H9 (cell line): ENCODE measurements at regions not wholly inside any gene's neighbourhood (a gene's known extent, or its start where the extent isn't known, plus 50 kb on each side); places are given as distances from the start of the nearest gene placed in this dataset.

Experiments used
- DNase-seq: peaks from one replicate; pipeline ENCODE4 v3.0.0-alpha.2; 2017
- H2AFZ ChIP-seq: one replicate; pipeline ENCODE4 v1.6.1; 2013; ENCODE audit warnings: mild to moderate bottlenecking, low read length, control low read depth, moderate library complexity
- H2AK5ac ChIP-seq: 2 replicates; pipeline ENCODE4 v1.6.1; 2013; ENCODE audit warnings: low read length, control low read depth, mixed read lengths; ENCODE audit not compliant: insufficient read length
- H2BK120ac ChIP-seq: one replicate; pipeline ENCODE4 v1.6.1; 2013; ENCODE audit warnings: low read depth, mild to moderate bottlenecking, low read length, control low read depth, inconsistent platforms; ENCODE audit not compliant: poor library complexity, severe bottlenecking
- H2BK12ac ChIP-seq: 2 replicates; pipeline ENCODE4 v1.6.1; 2013; ENCODE audit warnings: low read length, control low read depth, mixed read lengths, low read depth; ENCODE audit not compliant: insufficient read length
- H2BK15ac ChIP-seq: 2 replicates; pipeline ENCODE4 v1.6.1; 2013; ENCODE audit warnings: low read depth, low read length, control low read depth
- H2BK20ac ChIP-seq: one replicate; pipeline ENCODE4 v1.6.1; 2013; ENCODE audit warnings: low read depth, mild to moderate bottlenecking, low read length, control low read depth, inconsistent platforms; ENCODE audit not compliant: poor library complexity, severe bottlenecking
- H2BK5ac ChIP-seq: 2 replicates; pipeline ENCODE4 v1.6.1; 2013; ENCODE audit warnings: low read length, control low read depth, mixed read lengths; ENCODE audit not compliant: insufficient read length
- H3K14ac ChIP-seq: 2 replicates; pipeline ENCODE4 v1.6.1; 2013; ENCODE audit warnings: low read length, control low read depth; ENCODE audit not compliant: insufficient read depth
- H3K18ac ChIP-seq: 2 replicates; pipeline ENCODE4 v1.6.1; 2013; ENCODE audit warnings: low read depth, mild to moderate bottlenecking, mixed read lengths, low read length, control low read depth; ENCODE audit not compliant: insufficient read length
- H3K23ac ChIP-seq: 2 replicates; pipeline ENCODE4 v1.6.1; 2013; ENCODE audit warnings: low read length, control low read depth, mixed read lengths, low read depth; ENCODE audit not compliant: insufficient read length
- H3K23me2 ChIP-seq: 2 replicates; pipeline ENCODE4 v1.6.1; 2013; ENCODE audit warnings: low read depth, mild to moderate bottlenecking, mixed read lengths, low read length, control low read depth; ENCODE audit not compliant: insufficient read length, poor library complexity, severe bottlenecking
- H3K27ac ChIP-seq: 2 replicates; pipeline ENCODE4 v1.5.1; 2013; ENCODE audit warnings: low read length, control low read depth, mixed read lengths, low read depth; ENCODE audit not compliant: insufficient read length
- H3K27me3 ChIP-seq: 2 replicates; pipeline ENCODE4 v1.6.1; 2013; ENCODE audit warnings: low read length, control low read depth, inconsistent platforms; ENCODE audit not compliant: insufficient read depth
- H3K4ac ChIP-seq: 2 replicates; pipeline ENCODE4 v1.6.1; 2013; ENCODE audit warnings: low read depth, mild to moderate bottlenecking, control low read depth, inconsistent platforms, low read length, moderate library complexity
- H3K4me1 ChIP-seq: 2 replicates; pipeline ENCODE4 v1.6.1; 2013; ENCODE audit warnings: low read length, control low read depth, inconsistent platforms; ENCODE audit not compliant: insufficient read depth
- H3K4me2 ChIP-seq: 2 replicates; pipeline ENCODE4 v1.6.1; 2013; ENCODE audit warnings: low read length, control low read depth, mixed read lengths; ENCODE audit not compliant: insufficient read length, insufficient read depth
- H3K56ac ChIP-seq: 2 replicates; pipeline ENCODE4 v1.6.1; 2013; ENCODE audit warnings: low read depth, mild to moderate bottlenecking, mixed read lengths, low read length, control low read depth; ENCODE audit not compliant: insufficient read length
- H3K79me1 ChIP-seq: 2 replicates; pipeline ENCODE4 v1.6.1; 2013; ENCODE audit warnings: low read depth, mild to moderate bottlenecking, moderate library complexity, low read length, control low read depth, inconsistent platforms; ENCODE audit not compliant: insufficient read depth, poor library complexity, severe bottlenecking
- H3K79me2 ChIP-seq: 2 replicates; pipeline ENCODE4 v1.6.1; 2013; ENCODE audit warnings: low read length, control low read depth, inconsistent platforms; ENCODE audit not compliant: insufficient read depth
- H3K9ac ChIP-seq: 2 replicates; pipeline ENCODE4 v1.6.1; 2013; ENCODE audit warnings: low read length, control low read depth, mixed read lengths; ENCODE audit not compliant: insufficient read length; ENCODE audit errors: extremely low read depth
- H3K9me3 ChIP-seq: one replicate; pipeline ENCODE4 v1.6.1; 2013; ENCODE audit warnings: low read depth, low read length, inconsistent platforms; ENCODE audit not compliant: control insufficient read depth
- H3T11ph ChIP-seq: one replicate; pipeline ENCODE4 v1.6.1; 2013; ENCODE audit warnings: mild to moderate bottlenecking, low read length, control low read depth, inconsistent platforms
- H4K20me1 ChIP-seq: one replicate; pipeline ENCODE4 v1.6.1; 2013; ENCODE audit not compliant: control insufficient read depth, insufficient read length, insufficient read depth
- H4K5ac ChIP-seq: 2 replicates; pipeline ENCODE4 v1.6.1; 2013; ENCODE audit warnings: low read depth, mild to moderate bottlenecking, mixed read lengths, low read length, control low read depth; ENCODE audit not compliant: insufficient read length
- H4K8ac ChIP-seq: replicated peaks from 2 replicates; pipeline ENCODE4 v1.6.1; 2013; ENCODE audit warnings: low read length, control low read depth, mixed read lengths, low read depth; ENCODE audit not compliant: insufficient read length
- H4K91ac ChIP-seq: 2 replicates; pipeline ENCODE4 v1.6.1; 2013; ENCODE audit warnings: low read depth, mild to moderate bottlenecking, moderate library complexity, mixed read lengths, low read length, control low read depth; ENCODE audit not compliant: insufficient read length
- H3K27ac Mint-ChIP-seq, 3 experiments: 2 replicates in 2 of 3; 3 replicates in 1 of 3; pipeline ENCODE4 v1.8.0; 2020 to 2021; ENCODE audit warnings: mixed read lengths in 3 of 3, mild to moderate bottlenecking in 1 of 3, moderate library complexity in 1 of 3
- H3K27me3 Mint-ChIP-seq: 2 replicates; pipeline ENCODE4 v1.8.0; 2021; ENCODE audit warnings: low read depth, mild to moderate bottlenecking, moderate library complexity, mixed read lengths
- H3K36me3 Mint-ChIP-seq, 3 experiments: 2 replicates in 2 of 3; 3 replicates in 1 of 3; pipeline ENCODE4 v1.8.0; 2020 to 2021; ENCODE audit warnings: low read depth in 3 of 3, mixed read lengths in 3 of 3; ENCODE audit not compliant: insufficient read depth in 1 of 3
- H3K4me1 Mint-ChIP-seq, 2 experiments: 2 replicates each; pipeline ENCODE4 v1.8.0; 2020; ENCODE audit warnings: mixed read lengths in 2 of 2
- H3K4me3 Mint-ChIP-seq, 2 experiments: 2 replicates in 1 of 2; 3 replicates in 1 of 2; pipeline ENCODE4 v1.8.0; 2020 to 2021; ENCODE audit warnings: mild to moderate bottlenecking in 2 of 2, mixed read lengths in 2 of 2, moderate library complexity in 1 of 2
- H3K9me3 Mint-ChIP-seq, 2 experiments: 2 replicates in 1 of 2; 3 replicates in 1 of 2; pipeline ENCODE4 v1.8.0; 2020; ENCODE audit warnings: mild to moderate bottlenecking in 2 of 2, mixed read lengths in 2 of 2, moderate library complexity in 1 of 2
- CTCF ChIP-seq: fragments of 200-600 bp; sonication (generic); conservative IDR thresholded peaks from 3 replicates; pipeline ENCODE4 v1.8.0; 2021; ENCODE audit warnings: antibody characterized with exemption, mild to moderate bottlenecking
- WGBS: extraction: QIAGEN DNeasy Blood & Tissue Kit; methylation state at CpG from one replicate; pipeline ENCODE4 v1.1.7; 2013; ENCODE audit warnings: missing lambda C conversion rate, low lambda C conversion rate, mixed read lengths; ENCODE audit not compliant: insufficient read length; ENCODE audit errors: extremely low coverage; 5-methylcytosine and 5-hydroxymethylcytosine counted together

GRCh38 chr16:29230671-29231096 lies 175.8 kb downstream of the NPIPB11 start:
- Histone ChIP-seq H3K18ac (no peak overlapping the region), H2BK20ac (no peak overlapping the region), H4K5ac (no peak overlapping the region), H3K79me1 (no peaks in the 10 kb centered on the region), H3K9me3 (no peaks in the 10 kb centered on the region), H2BK12ac (no peak overlapping the region), H3K27me3 (no peaks in the 10 kb centered on the region), H2AK5ac (no peak overlapping the region), H3K4me2 (no peak overlapping the region), H3K9ac (no peak overlapping the region), H3K56ac (no peak overlapping the region), H4K91ac (no peak overlapping the region), H3K23me2 (no peaks in the 10 kb centered on the region), H2BK5ac (no peak overlapping the region), H3K4ac (no peak overlapping the region), H3K27ac (no peak overlapping the region), H3T11ph (no peak overlapping the region), H4K8ac (no peak overlapping the region), H3K79me2 (no peaks in the 10 kb centered on the region), H3K14ac (no peak overlapping the region; the same call in 1 of the 2 replicates), H2AFZ (no peak overlapping the region), H3K23ac (no peak overlapping the region), H2BK15ac (no peak overlapping the region), H3K4me1 (no peaks in the 10 kb centered on the region; the same call in 1 of the 2 replicates), H2BK120ac (no peak overlapping the region), H4K20me1 (no peaks in the 10 kb centered on the region)
- Mint-ChIP-seq H3K4me3 (no peak overlapping the region), H3K27ac (no peak overlapping the region), H3K4me1 (peaks cover 2 to 13% of the 10 kb centered on the region in 2 experiments; a peak in 3 of 4 replicates), H3K9me3 (peaks cover 4 to 11% of the 10 kb centered on the region in 2 experiments; a peak in 4 of 5 replicates), H3K36me3 (peaks cover 0 to 4% (median 2%) of the 10 kb centered on the region in 3 experiments; a peak in 3 of 7 replicates), H3K27me3 (peaks cover 3% of the 10 kb centered on the region; the same call in 1 of the 2 replicates)
- TF ChIP-seq CTCF = no peak
- DNase-seq = peak; percentile 71
- WGBS = no CpG with 5 or more reads among the region's 22 CpGs
